ENCODE measurements at regions not wholly inside any gene's neighbourhood (a gene's known extent, or its start where the extent isn't known, plus 50 kb on each side); places are given as distances from the start of the nearest gene placed in this dataset.
"Not testable (repeated sequence)": the region's sequence is repeated elsewhere in the genome, so short reads cannot be mapped to it uniquely, and the experiment has no call there.

- intact Hi-C loops (cut with DNase I), result loop anchor here in 2 of 4 donors (5.0 to 10.0 kb wide), 2 partner anchors 309 to 311 kb away; no protein-coding TSS in a partner anchor
- TF ChIP-seq EP300 (IDR thresholded peaks at IDR 0.05), result no peak
- no peak for TF ChIP-seq POLR2A (IDR thresholded peaks at IDR 0.05)
- TF ChIP-seq CTCF (IDR thresholded peaks at IDR 0.05), result no peak
- no peaks in the 10 kb centered on the region for H3K4me1 ChIP-seq (ENCODE audit: insufficient read depth)
- no peaks in the 10 kb centered on the region for H3K36me3 ChIP-seq
- H3K4me3 ChIP-seq, result no peak overlapping the region
- no peaks in the 10 kb centered on the region for H3K9me3 ChIP-seq
- no peak for DNase-seq
- WGBS, 3 donors, result 92 to 99% (median 95%) methylated on average over 4 of the region's 4 CpGs
- H3K27ac ChIP-seq, result no peak overlapping the region
- no peaks in the 10 kb centered on the region for H3K27me3 ChIP-seq
Observed at GRCh38 chr4:73343432-73343831, 60.7 kb upstream of the ALB start.

- DNase-seq, result peak; percentile 16 to 36 (median 25)
- TF ChIP-seq CTCF (IDR thresholded peaks at IDR 0.05) (peak in 2 of 3 donors; percentile 31 to 36), EP300 (IDR thresholded peaks at IDR 0.05) (no peak)
- no peaks in the 10 kb centered on the region for H3K27me3 ChIP-seq
- H3K27ac ChIP-seq, result no peak overlapping the region
- WGBS, 3 donors, result 14 to 24% (median 16%) methylated on average over 4 of the region's 4 CpGs
- intact Hi-C loops (cut with DNase I), result loop anchor here in 2 of 4 donors (5.0 to 10.0 kb wide), 2 partner anchors 311 to 313 kb away; no protein-coding TSS in a partner anchor
- H3K4me1 ChIP-seq (ENCODE audit: insufficient read depth), result no peaks in the 10 kb centered on the region
- no peak overlapping the region for H3K4me3 ChIP-seq
- no peaks in the 10 kb centered on the region for H3K9me3 ChIP-seq
- no peaks in the 10 kb centered on the region for H3K36me3 ChIP-seq
Observed at GRCh38 chr4:73341454-73341853, 62.6 kb upstream of the ALB start.

- no peak for DNase-seq
- no peak overlapping the region for H3K4me3 ChIP-seq
- no peak overlapping the region for H3K27ac ChIP-seq
- no peaks in the 10 kb centered on the region for H3K36me3 ChIP-seq
- no peaks in the 10 kb centered on the region for H3K9me3 ChIP-seq
- H3K4me1 ChIP-seq (ENCODE audit: insufficient read depth), result no peaks in the 10 kb centered on the region
- H3K27me3 ChIP-seq, result no peaks in the 10 kb centered on the region
- intact Hi-C loops (cut with DNase I), result loop anchor here in 2 of 4 donors (5.0 to 10.0 kb wide), 2 partner anchors 311 to 314 kb away; no protein-coding TSS in a partner anchor
- no peak for TF ChIP-seq POLR2A (IDR thresholded peaks at IDR 0.05)
Observed at GRCh38 chr4:73340917-73341316, 63.2 kb upstream of the ALB start.

GRCh38 chr4:73335679-73336078, 68.4 kb upstream of the ALB start:
- TF ChIP-seq EP300 (IDR thresholded peaks at IDR 0.05) (no peak), CTCF (IDR thresholded peaks at IDR 0.05) (no peak), POLR2A (IDR thresholded peaks at IDR 0.05) (no peak)
- 84 to 92% (median 88%) methylated on average over 3 of the region's 3 CpGs for WGBS, 3 donors
- intact Hi-C loops (cut with DNase I), result no loop called here
- no peaks in the 10 kb centered on the region for H3K36me3 ChIP-seq
- DNase-seq, result no peak
- H3K4me3 ChIP-seq, result no peak overlapping the region
- no peaks in the 10 kb centered on the region for H3K9me3 ChIP-seq
- H3K27ac ChIP-seq, result no peak overlapping the region
- H3K27me3 ChIP-seq, result no peaks in the 10 kb centered on the region
- no peaks in the 10 kb centered on the region for H3K4me1 ChIP-seq (ENCODE audit: insufficient read depth)

- WGBS, 3 donors, result 92 to 98% (median 95%) methylated on average over 2 of the region's 2 CpGs
- H3K4me1 ChIP-seq (ENCODE audit: insufficient read depth); DNase-seq; H3K27ac ChIP-seq; H3K27me3 ChIP-seq; H3K9me3 ChIP-seq; H3K4me3 ChIP-seq; H3K36me3 ChIP-seq: not testable (repeated sequence)
- intact Hi-C loops (cut with DNase I), result loop anchor here in 1 of 4 donors (5.0 kb wide), 1 partner anchor 325 kb away; no protein-coding TSS in a partner anchor
Observed at GRCh38 chr4:73332012-73332411, 72.1 kb upstream of the ALB start.
